ENCODE measurements at regions not wholly inside any gene's neighbourhood (a gene's known extent, or its start where the extent isn't known, plus 50 kb on each side); places are given as distances from the start of the nearest gene placed in this dataset.
"Not testable (repeated sequence)": the region's sequence is repeated elsewhere in the genome, so short reads cannot be mapped to it uniquely, and the experiment has no call there.

DNA sequence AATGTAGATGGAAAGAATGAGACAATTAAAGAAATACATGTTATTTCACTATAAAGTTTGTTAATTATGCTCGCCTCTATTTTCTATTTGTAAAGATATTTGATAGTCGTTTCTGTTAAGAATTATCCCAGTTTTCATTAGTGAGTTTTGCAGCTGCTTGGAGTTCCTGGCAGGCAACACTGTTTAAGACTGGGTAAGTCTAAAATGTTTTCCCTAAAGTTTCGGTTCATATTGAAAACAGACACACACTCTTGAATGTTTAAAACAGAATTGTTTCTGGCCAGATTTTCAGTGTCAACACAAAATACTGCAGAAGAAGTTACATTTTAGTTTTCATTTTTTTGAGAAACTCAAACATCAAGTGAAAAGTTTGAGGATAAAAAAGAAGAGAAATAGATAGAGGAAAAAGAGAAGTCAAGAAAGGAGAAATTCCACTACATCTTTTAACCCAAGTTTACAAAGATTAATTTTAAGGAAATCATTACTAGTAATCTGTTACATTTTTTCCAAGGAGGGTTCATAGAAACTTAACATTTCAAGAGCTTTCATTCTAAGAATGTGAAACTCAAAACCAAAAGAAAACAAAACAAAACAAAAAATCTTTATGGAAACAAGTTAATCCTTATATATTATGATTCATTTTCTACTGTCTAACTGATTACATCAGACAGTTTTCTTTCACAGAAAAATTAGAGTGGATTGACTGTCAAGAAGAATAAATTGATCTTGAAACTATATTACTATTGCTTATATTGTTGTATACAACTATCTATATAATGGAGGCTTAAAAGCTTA, 305.5 kb downstream of the FAT4 start:
- no peak for DNase-seq

- DNase-seq = no peak
Measured at GRCh38 chr4:125624951-125625350, 310.2 kb downstream of the FAT4 start.

- DNase-seq = no peak
Measured at GRCh38 chr4:125626946-125627345, 312.2 kb downstream of the FAT4 start.

DNA sequence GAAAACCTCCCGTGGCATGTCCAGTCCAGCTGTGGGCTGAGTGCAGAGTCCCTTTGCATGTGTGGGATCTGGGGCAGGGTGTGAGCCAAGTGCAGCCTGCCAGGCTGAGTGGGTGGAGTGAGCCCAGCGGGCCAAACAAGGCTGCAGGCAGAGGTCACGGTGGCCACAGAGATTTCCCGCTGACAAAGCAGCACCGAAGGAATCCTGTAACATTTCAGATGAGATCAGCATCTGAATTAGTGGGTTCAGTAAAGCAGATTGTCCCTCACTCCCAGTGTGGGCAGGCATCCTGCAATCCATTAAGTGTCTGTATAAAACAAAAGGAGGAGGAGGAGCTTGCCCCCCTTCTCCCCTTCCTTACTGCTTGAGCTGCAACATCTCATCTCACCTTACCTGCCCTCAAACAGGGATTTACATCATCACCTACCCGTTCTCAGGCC, 324.4 kb downstream of the FAT4 start:
- DNase-seq = no peak

DNA sequence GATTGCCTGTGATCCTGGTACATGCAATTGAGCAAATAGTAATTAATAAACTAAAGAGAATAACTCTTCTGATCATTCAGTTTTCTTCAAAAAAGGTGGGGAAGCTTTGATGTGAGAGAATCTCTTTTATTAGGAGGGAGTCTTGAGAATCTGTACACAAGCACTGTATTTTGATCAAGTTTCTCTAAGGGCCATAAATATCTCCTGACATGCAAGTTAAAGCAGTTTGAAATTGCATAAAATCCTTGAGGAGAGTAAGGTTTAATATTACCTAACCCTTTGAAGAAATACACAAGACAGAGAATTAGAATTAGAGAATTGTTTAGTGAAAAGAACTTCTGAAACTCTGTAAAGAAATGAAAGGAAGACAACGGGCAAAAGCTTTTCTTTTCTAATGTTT, 326.9 kb downstream of the FAT4 start:
- no peak for DNase-seq

DNA sequence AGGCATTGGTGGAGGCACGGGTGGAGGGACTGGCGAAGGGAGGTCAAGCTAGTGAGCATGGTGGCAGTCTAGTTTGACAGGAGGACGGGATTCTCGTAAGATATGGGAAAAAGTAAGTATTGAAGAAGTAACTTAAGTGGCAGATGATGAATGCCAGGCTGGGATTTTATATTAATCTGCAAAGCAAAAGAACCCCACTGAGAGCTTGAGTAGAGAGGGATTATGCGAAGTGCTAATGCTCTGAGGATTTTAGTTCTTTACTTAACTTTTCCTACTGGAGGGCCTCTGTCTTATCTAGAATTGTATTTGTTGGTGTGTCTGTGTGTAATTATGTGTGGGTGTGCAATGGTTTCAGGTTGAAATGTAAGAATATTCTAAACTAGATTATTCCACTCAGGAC, 327.9 kb downstream of the FAT4 start:
- DNase-seq = no peak

DNA sequence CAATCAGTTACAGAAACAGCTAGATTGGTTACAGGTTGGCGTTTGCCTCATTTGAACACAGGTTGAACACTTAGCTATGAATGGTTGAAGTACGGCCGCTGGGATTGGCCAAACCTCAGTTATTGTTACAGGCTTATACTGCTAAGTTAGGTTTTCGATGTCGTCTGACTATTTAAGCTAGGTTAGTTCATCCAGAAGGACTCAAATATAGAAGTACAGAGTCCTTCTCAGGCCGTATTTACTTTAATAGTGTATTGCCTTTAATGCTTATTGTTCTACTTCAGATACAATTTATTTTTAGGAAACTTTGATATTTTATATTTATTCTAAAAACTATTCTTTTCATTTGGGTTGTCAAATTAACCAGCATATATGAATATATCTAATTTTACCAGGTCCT, 334.7 kb downstream of the FAT4 start:
- no peak for DNase-seq

GRCh38 chr4:125650557-125650956, 335.8 kb downstream of the FAT4 start:
- DNase-seq = no peak

- DNase-seq = not testable (repeated sequence)
Measured at GRCh38 chr4:125651707-125652357, 337.1 kb downstream of the FAT4 start.

DNA sequence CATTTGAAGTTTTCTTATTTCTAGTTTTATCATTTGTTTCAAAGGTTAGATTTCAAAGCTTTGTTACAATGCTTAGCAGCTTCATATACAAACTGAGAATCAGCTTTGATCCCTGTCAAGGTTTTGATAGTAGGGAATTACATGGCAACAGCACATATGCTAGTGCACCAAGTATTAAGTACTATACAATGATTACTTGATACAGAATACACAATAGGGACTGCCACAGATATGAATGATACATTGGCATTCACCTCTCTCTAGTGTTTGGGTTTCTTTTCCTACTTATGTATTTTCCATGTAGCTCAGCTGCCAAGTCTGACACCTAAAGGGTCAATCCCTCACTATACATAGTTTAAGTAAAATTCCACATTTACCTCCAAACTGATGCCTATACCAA, 344.0 kb downstream of the FAT4 start:
- no peak for DNase-seq

GRCh38 chr4:125663896-125664767, 349.4 kb downstream of the FAT4 start:
- no peak for DNase-seq

- DNase-seq = no peak
Measured at GRCh38 chr4:125666635-125667034, 351.9 kb downstream of the FAT4 start.

DNA sequence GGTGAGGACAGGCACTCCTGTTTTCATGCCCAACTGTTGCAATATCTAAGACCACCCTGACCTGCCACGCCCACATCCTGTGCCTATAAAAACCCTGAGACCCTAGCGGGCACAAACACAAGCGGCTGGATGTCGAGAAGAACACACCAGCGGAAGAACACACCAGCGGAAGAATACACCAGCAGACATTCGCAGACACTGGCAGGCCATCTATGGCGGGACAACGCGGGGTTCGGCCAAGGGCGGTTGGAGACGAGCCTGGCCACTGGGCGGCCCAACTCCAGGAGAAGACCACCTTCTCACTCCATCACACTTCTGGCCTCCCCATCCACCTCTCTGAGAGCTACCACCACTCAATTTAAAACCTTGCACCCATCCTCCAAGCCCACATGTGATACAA, 361.4 kb downstream of the FAT4 start:
- no peak for DNase-seq

- DNase-seq = no peak
Measured at GRCh38 chr4:125676583-125676982, 361.8 kb downstream of the FAT4 start.

DNA sequence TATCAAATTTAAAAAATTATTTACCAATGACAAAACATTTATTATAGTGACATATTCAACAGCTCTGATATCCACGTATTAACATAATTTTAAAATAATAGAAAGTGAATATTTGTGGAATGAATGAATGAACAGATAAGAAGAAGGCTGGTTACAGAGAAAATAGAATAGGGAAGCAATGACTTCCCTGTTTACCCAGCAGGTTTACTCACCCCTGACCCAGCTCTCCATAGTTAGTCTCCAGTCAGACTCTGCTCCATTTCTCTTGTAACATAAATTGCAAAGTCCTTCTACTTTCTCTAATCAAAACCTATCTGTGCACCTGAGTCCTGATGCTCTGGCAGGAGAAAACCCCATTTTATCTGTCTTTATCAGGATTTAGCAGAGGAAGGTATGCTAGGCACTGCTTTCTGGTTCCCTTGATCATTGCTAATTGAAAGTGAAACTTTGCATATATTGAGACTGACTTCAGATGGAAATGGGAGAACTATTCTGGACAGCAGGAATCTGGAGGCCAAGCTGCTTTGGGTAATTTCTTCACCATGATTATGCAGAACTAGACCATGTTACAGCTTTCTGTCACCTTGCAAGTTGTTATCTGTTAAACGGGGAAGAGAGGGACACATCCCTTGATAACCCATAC, 363.0 kb downstream of the FAT4 start:
- no peak for DNase-seq

- DNase-seq = no peak
Measured at GRCh38 chr4:125679989-125680388, 365.2 kb downstream of the FAT4 start.

- DNase-seq = no peak
Measured at GRCh38 chr4:125681240-125681639, 366.5 kb downstream of the FAT4 start.

DNA sequence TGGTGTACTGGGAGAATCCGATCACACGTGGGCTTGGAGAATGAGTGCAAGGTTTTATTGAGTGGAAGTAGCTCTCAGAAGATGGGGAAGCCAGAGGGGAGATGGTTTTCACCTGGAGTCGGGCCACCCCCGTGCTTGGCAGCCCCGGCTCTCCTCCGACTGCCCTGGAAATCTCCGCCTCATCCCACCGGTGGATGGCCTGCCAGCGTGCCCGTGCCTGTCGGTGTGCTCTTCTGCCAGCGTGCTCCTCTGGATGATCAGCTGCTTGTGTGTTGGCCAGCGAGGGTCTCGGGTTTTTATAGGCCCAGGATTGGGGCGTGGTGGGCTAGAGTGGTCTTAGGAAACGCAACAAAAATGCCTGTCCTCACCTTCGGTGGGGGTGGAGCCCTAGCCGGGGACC, 368.0 kb downstream of the FAT4 start:
- no peak for DNase-seq

- DNase-seq = no peak
Measured at GRCh38 chr4:125688841-125689240, 374.1 kb downstream of the FAT4 start.

GRCh38 chr4:125689805-125690204, 375.1 kb downstream of the FAT4 start:
- no peak for DNase-seq

DNA sequence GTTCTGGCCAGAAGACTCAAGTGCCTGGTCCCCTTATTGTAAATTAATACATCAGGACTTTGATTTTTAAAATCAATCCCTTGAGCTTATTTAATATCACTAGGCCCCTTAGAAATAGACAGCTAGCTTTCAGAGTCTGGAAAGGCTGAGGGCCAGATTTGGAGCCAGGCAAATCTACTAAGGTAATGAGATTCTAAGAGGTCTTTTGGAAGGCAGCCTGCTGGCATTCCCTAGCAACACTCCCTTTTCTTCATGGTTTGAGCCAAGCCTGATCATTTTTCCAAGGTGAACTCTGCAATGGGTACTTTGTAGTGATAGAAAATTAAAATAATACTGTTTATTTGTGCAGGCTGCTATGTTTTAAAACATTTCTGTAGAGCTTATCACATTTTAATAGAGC, 378.5 kb downstream of the FAT4 start:
- no peak for DNase-seq

DNA sequence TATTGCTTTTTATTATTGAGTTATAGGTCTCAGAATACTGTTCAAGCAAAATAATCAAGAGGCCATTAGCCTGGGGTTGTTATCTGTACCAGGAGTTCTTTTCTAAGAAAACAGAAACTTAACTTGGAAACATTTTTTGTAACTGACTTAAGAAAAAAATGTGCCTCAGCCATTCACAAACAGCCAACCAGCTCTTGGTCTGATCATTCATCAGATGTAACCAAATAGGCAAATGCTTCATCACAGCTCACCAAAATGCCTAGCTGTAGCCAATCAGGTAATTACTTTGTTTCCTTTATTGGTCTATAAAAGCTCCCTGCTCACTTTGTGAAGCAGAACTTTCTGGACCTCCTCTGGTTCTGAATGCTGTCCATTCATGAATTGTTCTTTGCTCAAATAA, 387.7 kb downstream of the FAT4 start:
- no peak for DNase-seq

- no peak for DNase-seq
Measured at GRCh38 chr4:125703443-125703842, 388.7 kb downstream of the FAT4 start.
